ENCODE measurements at regions not wholly inside any gene's neighbourhood (a gene's known extent, or its start where the extent isn't known, plus 50 kb on each side); places are given as distances from the start of the nearest gene placed in this dataset.

- H3K27ac Mint-ChIP-seq (ENCODE audit: low read depth, unreplicated experiment) = no peak overlapping the region
- no TSS peak for BruUV-seq (replicated peaks)
- intact Hi-C loops (cut with micrococcal nuclease) = no loop called here
- H3K4me1 Mint-ChIP-seq (ENCODE audit: insufficient read depth, unreplicated experiment) = peaks cover 21% of the 10 kb centered on the region
- CTCF ChIA-PET = interaction anchor here (0.7 kb wide), 1 partner anchor 15 kb away, joined by 4 read pairs; no protein-coding TSS in a partner anchor
- H3K9me3 Mint-ChIP-seq (ENCODE audit: unreplicated experiment) = peaks cover 18% of the 10 kb centered on the region
- no peak overlapping the region for H3K4me3 Mint-ChIP-seq (ENCODE audit: unreplicated experiment)
- peaks cover 5% of the 10 kb centered on the region for H3K36me3 Mint-ChIP-seq (ENCODE audit: insufficient read depth, unreplicated experiment)
- TF ChIP-seq CTCF (IDR thresholded peaks at IDR 0.05; ENCODE audit: unreplicated experiment) = no peak
- no peak for DNase-seq (ENCODE audit: unreplicated experiment)
- H3K27me3 Mint-ChIP-seq (ENCODE audit: insufficient read depth, unreplicated experiment) = no peaks in the 10 kb centered on the region
- POLR2A ChIA-PET = no interaction called here
Measured at GRCh38 chr2:65664931-65665330, 232.5 kb upstream of the SPRED2 start.

- POLR2A ChIA-PET = interaction anchor here (0.7 to 1.1 kb wide), 2 partner anchors 18 to 25 kb away, joined by 3 read pairs; no protein-coding TSS in a partner anchor
- intact Hi-C loops (cut with micrococcal nuclease) = no loop called here
Measured at GRCh38 chr2:65663831-65664407, 231.5 kb upstream of the SPRED2 start.

GRCh38 chr2:65662654-65663432 lies 230.4 kb upstream of the SPRED2 start:
- peak; percentile 61 for DNase-seq (ENCODE audit: unreplicated experiment)
- TF ChIP-seq CTCF (IDR thresholded peaks at IDR 0.05; ENCODE audit: unreplicated experiment) = no peak
- CTCF ChIA-PET = no interaction called here
- no TSS peak for BruUV-seq (replicated peaks)
- Mint-ChIP-seq H3K4me3 (ENCODE audit: unreplicated experiment) (no peak overlapping the region), H3K9me3 (ENCODE audit: unreplicated experiment) (peaks cover 2% of the 10 kb centered on the region), H3K4me1 (ENCODE audit: insufficient read depth, unreplicated experiment) (peaks cover 29% of the 10 kb centered on the region), H3K27ac (ENCODE audit: low read depth, unreplicated experiment) (peak overlapping the region; percentile 20), H3K36me3 (ENCODE audit: insufficient read depth, unreplicated experiment) (peaks cover 5% of the 10 kb centered on the region), H3K27me3 (ENCODE audit: insufficient read depth, unreplicated experiment) (no peaks in the 10 kb centered on the region)
- POLR2A ChIA-PET = interaction anchor here (0.7 to 1.1 kb wide), 3 partner anchors 19 to 1642 kb away, joined by 3 to 4 read pairs (median 3); no protein-coding TSS in a partner anchor
- intact Hi-C loops (cut with micrococcal nuclease) = no loop called here

More at GRCh38 chr2:65663831-65664407, 231.5 kb upstream of the SPRED2 start:
- Mint-ChIP-seq H3K4me3 (ENCODE audit: unreplicated experiment) (no peak overlapping the region), H3K27me3 (ENCODE audit: insufficient read depth, unreplicated experiment) (no peaks in the 10 kb centered on the region), H3K27ac (ENCODE audit: low read depth, unreplicated experiment) (no peak overlapping the region), H3K4me1 (ENCODE audit: insufficient read depth, unreplicated experiment) (peaks cover 26% of the 10 kb centered on the region), H3K9me3 (ENCODE audit: unreplicated experiment) (peaks cover 13% of the 10 kb centered on the region), H3K36me3 (ENCODE audit: insufficient read depth, unreplicated experiment) (peaks cover 5% of the 10 kb centered on the region)
- TF ChIP-seq CTCF (IDR thresholded peaks at IDR 0.05; ENCODE audit: unreplicated experiment) = no peak
- CTCF ChIA-PET = no interaction called here
- no TSS peak for BruUV-seq (replicated peaks)
- peak; percentile 62 for DNase-seq (ENCODE audit: unreplicated experiment)

- POLR2A ChIA-PET = interaction anchor here (0.6 to 0.7 kb wide), 2 partner anchors 18 to 1643 kb away, joined by 3 read pairs; no protein-coding TSS in a partner anchor
- H3K27me3 Mint-ChIP-seq (ENCODE audit: insufficient read depth, unreplicated experiment) = no peaks in the 10 kb centered on the region
- no peak overlapping the region for H3K27ac Mint-ChIP-seq (ENCODE audit: low read depth, unreplicated experiment)
- TF ChIP-seq CTCF (IDR thresholded peaks at IDR 0.05; ENCODE audit: unreplicated experiment) = no peak
- DNase-seq (ENCODE audit: unreplicated experiment) = peak; percentile 14
- peaks cover 5% of the 10 kb centered on the region for H3K36me3 Mint-ChIP-seq (ENCODE audit: insufficient read depth, unreplicated experiment)
- BruUV-seq (replicated peaks) = no TSS peak
- intact Hi-C loops (cut with micrococcal nuclease) = no loop called here
- peaks cover 29% of the 10 kb centered on the region for H3K4me1 Mint-ChIP-seq (ENCODE audit: insufficient read depth, unreplicated experiment)
- no peaks in the 10 kb centered on the region for H3K9me3 Mint-ChIP-seq (ENCODE audit: unreplicated experiment)
- H3K4me3 Mint-ChIP-seq (ENCODE audit: unreplicated experiment) = no peak overlapping the region
- CTCF ChIA-PET = interaction anchor here (0.6 kb wide), 2 partner anchors 145 to 765 kb away, joined by 3 read pairs; no protein-coding TSS in a partner anchor
Measured at GRCh38 chr2:65661980-65662653, 229.7 kb upstream of the SPRED2 start.

Measured in MCF 10A (cell line).